Psoas muscle (tissue), 7 donors: ENCODE measurements at regions not wholly inside any gene's neighbourhood (a gene's known extent, or its start where the extent isn't known, plus 50 kb on each side); places are given as distances from the start of the nearest gene placed in this dataset.

Source experiments
- ATAC-seq, 4 donors: fragments of 200-7000 bp; cut with Tn5 transposase; one replicate each; pipeline ENCODE4 v1.9.1; 2020; ENCODE audit warnings: moderate library complexity in 3 of 4, mild to moderate bottlenecking in 2 of 4
- DNase-seq, 2 donors: peaks; one replicate each; pipeline ENCODE4 v3.0.0-alpha.2; 2020
- H3K27ac ChIP-seq: fragments of 200-600 bp; one replicate; pipeline ENCODE4 v1.8.0; 2022
- H3K27me3 ChIP-seq, 3 donors: fragments of 200-600 bp in 1 of 3; one replicate each; pipeline versions ENCODE4 v1.6.1 to v1.8.0; 2013 to 2022; ENCODE audit warnings: low read length in 2 of 3, mild to moderate bottlenecking in 2 of 3, moderate library complexity in 1 of 3; ENCODE audit not compliant: insufficient read depth in 3 of 3
- H3K36me3 ChIP-seq, 2 donors: fragments of 200-600 bp in 1 of 2; one replicate each; pipeline versions ENCODE4 v1.6.1 to v1.8.0; 2013 to 2022; ENCODE audit warnings: low read depth in 1 of 2, mild to moderate bottlenecking in 1 of 2, moderate library complexity in 1 of 2; ENCODE audit not compliant: insufficient read depth in 1 of 2
- H3K4me1 ChIP-seq: fragments of 200-600 bp; one replicate; pipeline ENCODE4 v1.8.0; 2022
- H3K4me3 ChIP-seq: fragments of 200-600 bp; one replicate; pipeline ENCODE4 v1.8.0; 2022; ENCODE audit warnings: mild to moderate bottlenecking
- H3K9me3 ChIP-seq: fragments of 200-600 bp; one replicate; pipeline ENCODE4 v1.8.0; 2022
- WGBS, 3 donors: extraction: QIAGEN DNeasy Blood & Tissue Kit; methylation state at CpG; one replicate each; pipeline versions ENCODE4 v1.1.6 to v1.1.7; 2013; 5-methylcytosine and 5-hydroxymethylcytosine counted together
- intact Hi-C, 2 donors: fragments of 100-400 bp; cut with DNase I; formaldehyde crosslinking; loops; one replicate each; pipeline versions ENCODE4 v1.11.0 to v1.14.2; 2022
- TF ChIP-seq, protein P1 (sequence below): fragments of 200-600 bp; IDR thresholded peaks from one replicate; pipeline ENCODE4 v1.8.0; 2022; ENCODE audit warnings: antibody characterized with exemption
- donor health status: healthy with polysubstance abuse.
- donor health status: DM: no; HTN: no; CAD: no; lungs with moderate emphysema.
- donor health status: Bipolar disorder and iron deficiency.
- donor health status: healthy.
- donor health status: DM: yes; HTN: yes; CAD: no.
- donor health status: DM: no; HTN: no; CAD: no.
- donor health status: DM: yes; HTN: yes; CAD: no.

DNA sequence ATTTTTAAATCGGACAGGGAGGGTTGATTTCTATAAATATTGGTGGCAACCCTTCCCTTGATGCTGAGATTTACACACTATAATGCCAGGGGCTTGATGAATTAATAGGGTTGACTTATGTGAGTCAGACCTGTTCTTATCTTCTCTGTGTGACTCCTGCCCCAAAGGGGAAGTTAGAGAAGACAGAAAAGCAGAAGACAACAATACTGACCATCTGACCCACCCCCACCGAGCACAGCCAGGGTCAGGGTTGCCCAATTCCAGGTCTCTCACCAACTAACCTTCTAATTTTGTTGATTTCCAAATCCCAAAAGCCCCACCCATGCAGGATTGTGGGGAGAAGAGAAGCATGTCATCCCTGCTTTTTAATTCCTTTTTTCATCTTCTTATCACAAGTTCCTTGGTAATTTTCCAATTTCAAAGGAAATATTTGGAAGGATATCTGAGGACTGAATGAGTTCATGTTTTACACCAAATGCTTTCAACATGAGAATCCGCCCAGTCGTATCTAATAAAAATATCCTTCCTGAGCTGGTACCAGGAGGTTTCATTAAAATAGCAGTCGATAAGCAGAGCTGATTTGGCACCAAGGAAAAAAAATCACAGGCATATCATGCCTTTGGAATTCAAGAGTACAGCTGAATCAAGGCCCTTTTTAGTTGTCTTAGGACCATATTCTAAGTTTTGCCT lies 603.4 kb upstream of the CDH11 start:
- TF ChIP-seq, protein P1, sequence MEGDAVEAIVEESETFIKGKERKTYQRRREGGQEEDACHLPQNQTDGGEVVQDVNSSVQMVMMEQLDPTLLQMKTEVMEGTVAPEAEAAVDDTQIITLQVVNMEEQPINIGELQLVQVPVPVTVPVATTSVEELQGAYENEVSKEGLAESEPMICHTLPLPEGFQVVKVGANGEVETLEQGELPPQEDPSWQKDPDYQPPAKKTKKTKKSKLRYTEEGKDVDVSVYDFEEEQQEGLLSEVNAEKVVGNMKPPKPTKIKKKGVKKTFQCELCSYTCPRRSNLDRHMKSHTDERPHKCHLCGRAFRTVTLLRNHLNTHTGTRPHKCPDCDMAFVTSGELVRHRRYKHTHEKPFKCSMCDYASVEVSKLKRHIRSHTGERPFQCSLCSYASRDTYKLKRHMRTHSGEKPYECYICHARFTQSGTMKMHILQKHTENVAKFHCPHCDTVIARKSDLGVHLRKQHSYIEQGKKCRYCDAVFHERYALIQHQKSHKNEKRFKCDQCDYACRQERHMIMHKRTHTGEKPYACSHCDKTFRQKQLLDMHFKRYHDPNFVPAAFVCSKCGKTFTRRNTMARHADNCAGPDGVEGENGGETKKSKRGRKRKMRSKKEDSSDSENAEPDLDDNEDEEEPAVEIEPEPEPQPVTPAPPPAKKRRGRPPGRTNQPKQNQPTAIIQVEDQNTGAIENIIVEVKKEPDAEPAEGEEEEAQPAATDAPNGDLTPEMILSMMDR, result no peak
- no peak for DNase-seq

DNA sequence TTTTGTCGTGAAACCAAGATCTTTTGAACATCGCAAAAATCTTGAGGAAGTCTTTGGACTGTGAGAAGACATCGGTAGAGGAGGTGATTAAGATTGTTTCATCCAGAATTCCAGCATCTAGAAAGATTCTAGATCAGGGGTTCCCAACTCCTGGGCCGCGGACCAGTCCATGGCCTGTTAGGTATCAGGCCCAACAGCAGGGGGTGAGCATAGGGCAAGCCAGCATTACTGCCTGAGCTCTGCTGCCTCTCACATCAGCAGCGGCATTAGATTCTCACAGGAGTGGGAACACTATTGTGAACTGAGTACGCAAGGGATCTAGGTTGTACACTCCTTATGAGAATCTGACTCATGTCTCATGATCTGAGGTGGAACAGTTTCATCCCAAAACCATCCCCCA lies 600.6 kb upstream of the CDH11 start:
- TF ChIP-seq, protein P1, result no peak

More for the DNA sequence above, 603.4 kb upstream of the CDH11 start:
- WGBS, 3 donors, result 57 to 67% (median 60%) methylated on average over 5 of the region's 5 CpGs
- Histone ChIP-seq H3K27ac (no peak overlapping the region), H3K4me1 (no peaks in the 10 kb centered on the region), H3K36me3 (no peaks in the 10 kb centered on the region), H3K9me3 (no peaks in the 10 kb centered on the region), H3K27me3 (peaks cover 2 to 10% (median 5%) of the 10 kb centered on the region in 3 donors), H3K4me3 (no peak overlapping the region)
- ATAC-seq, result no peak
- intact Hi-C loops, result no loop called here

DNA sequence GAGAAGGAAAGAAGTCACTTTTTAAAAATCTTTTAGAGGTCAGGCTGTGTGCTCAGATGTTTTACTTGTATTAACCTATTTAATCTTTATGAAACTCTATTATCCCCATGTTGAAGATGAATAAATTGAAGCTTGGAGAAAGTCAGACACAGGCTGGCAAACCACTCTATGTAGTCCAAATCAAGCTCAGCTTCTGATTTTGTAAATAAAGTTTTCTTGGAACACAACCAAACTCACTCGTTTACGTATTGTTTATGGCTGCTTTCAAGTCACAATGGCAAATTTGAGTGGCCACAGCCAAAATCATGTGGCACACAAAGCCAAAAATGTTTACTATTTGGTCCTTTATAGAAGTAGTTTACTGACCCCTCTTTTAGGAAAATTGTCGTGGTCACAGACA lies 596.0 kb upstream of the CDH11 start:
- no peaks in the 10 kb centered on the region for H3K4me1 ChIP-seq
- no peak overlapping the region for H3K4me3 ChIP-seq
- H3K27ac ChIP-seq, result no peak overlapping the region
- H3K36me3 ChIP-seq, result no peaks in the 10 kb centered on the region
- ATAC-seq (no peak), DNase-seq (no peak)
- intact Hi-C loops, result no loop called here
- 46 to 56% (median 55%) methylated on average over 3 of the region's 3 CpGs for WGBS, 3 donors
- H3K27me3 ChIP-seq, result peaks cover 0 to 14% (median 5%) of the 10 kb centered on the region in 3 donors
- TF ChIP-seq, protein P1, result no peak
- no peaks in the 10 kb centered on the region for H3K9me3 ChIP-seq

More for the DNA sequence above, 600.6 kb upstream of the CDH11 start:
- no peak for ATAC-seq
- no peaks in the 10 kb centered on the region for H3K4me1 ChIP-seq
- no peaks in the 10 kb centered on the region for H3K36me3 ChIP-seq
- H3K4me3 ChIP-seq, result no peak overlapping the region
- H3K27ac ChIP-seq, result no peak overlapping the region
- WGBS, 3 donors, result 91 to 96% (median 93%) methylated on average over 7 of the region's 7 CpGs
- intact Hi-C loops, result no loop called here
- H3K9me3 ChIP-seq, result no peaks in the 10 kb centered on the region
- H3K27me3 ChIP-seq, result peaks cover 2 to 10% (median 5%) of the 10 kb centered on the region in 3 donors
- no peak for DNase-seq

DNA sequence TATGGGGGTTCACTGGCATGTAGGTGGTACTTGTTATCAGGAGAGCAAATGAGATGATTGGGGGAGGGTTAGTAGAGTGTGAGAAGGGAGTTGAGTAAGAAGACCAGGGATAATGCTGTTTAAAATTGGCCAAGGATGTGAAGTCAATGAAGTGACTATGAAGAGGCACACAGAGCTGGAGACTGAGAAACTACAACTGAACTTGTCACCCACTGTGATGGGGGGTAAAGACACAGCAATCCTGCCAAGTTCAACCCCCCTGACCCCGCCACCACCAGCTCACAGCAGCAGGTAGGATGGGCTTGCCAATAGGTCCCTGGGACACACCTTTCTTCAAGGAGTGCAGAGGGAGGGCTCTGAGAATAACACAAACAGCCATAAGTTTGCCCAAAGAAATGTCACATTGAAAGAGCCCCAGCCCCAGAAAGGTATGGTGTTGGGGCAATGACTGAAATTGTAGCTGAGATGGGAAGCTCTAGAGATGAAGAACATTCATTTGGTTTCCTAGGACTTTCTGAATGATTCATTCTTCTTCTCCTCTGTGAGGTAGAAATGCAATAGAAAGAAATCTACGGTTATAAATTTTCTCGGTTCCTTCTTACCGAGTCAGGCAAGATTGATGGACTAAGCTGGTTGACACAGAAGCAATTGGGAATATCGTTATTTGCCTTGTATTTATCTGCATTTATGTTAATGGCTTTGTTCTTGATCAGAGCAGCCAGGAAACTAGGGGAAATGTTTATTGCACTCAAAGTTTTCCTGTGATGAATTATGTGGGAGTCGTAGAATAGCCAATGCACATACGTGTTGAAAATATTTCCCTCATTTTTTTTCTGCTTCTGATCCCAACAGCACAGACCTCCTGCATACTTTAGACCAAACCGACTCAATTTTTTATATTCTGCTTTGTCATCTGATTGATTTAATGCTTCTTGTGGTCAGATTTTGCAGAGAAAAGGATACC lies 595.2 kb upstream of the CDH11 start:
- 58 to 61% (median 59%) methylated on average over 8 of the region's 8 CpGs for WGBS, 3 donors
- no peak for ATAC-seq
- intact Hi-C loops, result no loop called here

More for the DNA sequence above, 595.2 kb upstream of the CDH11 start:
- Histone ChIP-seq H3K36me3 (no peaks in the 10 kb centered on the region), H3K27ac (no peak overlapping the region), H3K9me3 (no peaks in the 10 kb centered on the region), H3K4me3 (no peak overlapping the region), H3K27me3 (peaks cover 0 to 14% (median 5%) of the 10 kb centered on the region in 3 donors), H3K4me1 (no peaks in the 10 kb centered on the region)
- DNase-seq, result no peak
- TF ChIP-seq, protein P1, result no peak
